ENCODE measurements at regions not wholly inside any gene's neighbourhood (a gene's known extent, or its start where the extent isn't known, plus 50 kb on each side); places are given as distances from the start of the nearest gene placed in this dataset.

DNA sequence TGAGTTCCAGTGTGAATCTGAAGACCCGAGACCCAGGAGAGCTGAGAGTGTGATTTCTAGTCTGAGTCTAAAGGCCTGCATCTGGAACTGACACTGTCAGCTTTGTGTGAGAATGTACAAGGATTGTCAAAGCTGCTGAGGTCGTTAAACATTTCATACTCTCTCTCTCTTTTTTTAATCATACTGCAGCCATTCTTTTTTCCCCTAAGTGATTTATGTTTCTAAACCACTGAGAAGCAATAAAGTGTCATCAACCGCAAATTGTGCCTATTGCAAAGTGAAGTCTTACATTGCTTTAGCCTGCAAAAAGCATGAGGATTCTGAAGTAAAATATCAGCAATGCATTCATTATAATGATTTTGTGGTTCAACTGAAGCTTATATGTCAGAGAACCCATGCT, 106.0 kb downstream of the ASMT start:
- TF ChIP-seq, protein P1, sequence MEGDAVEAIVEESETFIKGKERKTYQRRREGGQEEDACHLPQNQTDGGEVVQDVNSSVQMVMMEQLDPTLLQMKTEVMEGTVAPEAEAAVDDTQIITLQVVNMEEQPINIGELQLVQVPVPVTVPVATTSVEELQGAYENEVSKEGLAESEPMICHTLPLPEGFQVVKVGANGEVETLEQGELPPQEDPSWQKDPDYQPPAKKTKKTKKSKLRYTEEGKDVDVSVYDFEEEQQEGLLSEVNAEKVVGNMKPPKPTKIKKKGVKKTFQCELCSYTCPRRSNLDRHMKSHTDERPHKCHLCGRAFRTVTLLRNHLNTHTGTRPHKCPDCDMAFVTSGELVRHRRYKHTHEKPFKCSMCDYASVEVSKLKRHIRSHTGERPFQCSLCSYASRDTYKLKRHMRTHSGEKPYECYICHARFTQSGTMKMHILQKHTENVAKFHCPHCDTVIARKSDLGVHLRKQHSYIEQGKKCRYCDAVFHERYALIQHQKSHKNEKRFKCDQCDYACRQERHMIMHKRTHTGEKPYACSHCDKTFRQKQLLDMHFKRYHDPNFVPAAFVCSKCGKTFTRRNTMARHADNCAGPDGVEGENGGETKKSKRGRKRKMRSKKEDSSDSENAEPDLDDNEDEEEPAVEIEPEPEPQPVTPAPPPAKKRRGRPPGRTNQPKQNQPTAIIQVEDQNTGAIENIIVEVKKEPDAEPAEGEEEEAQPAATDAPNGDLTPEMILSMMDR (IDR thresholded peaks at IDR 0.05) = no peak
- no peak for TF ChIP-seq EZH2phosphoT487 (IDR thresholded peaks at IDR 0.05)

Data from neural progenitor cell (in vitro differentiated cells).